SU-DHL-6 (cell line): ENCODE measurements at regions not wholly inside any gene's neighbourhood (a gene's known extent, or its start where the extent isn't known, plus 50 kb on each side); places are given as distances from the start of the nearest gene placed in this dataset.

Experiments used
- H2AFZ ChIP-seq: fragments of 200-600 bp; sonication (generic); 2 replicates; pipeline ENCODE4 v1.6.1; 2014; ENCODE audit warnings: low read depth, mild to moderate bottlenecking, moderate library complexity, mixed read lengths, antibody characterized with exemption, low read length; ENCODE audit not compliant: severe bottlenecking
- H3F3A ChIP-seq: fragments of 200-600 bp; shearing (Covaris generic); 2 replicates; pipeline ENCODE4 v1.6.0; 2016; ENCODE audit warnings: antibody characterized with exemption, mild to moderate bottlenecking; ENCODE audit not compliant: insufficient read depth
- H3K27ac ChIP-seq: fragments of 200-600 bp; sonication (generic); 2 replicates; pipeline ENCODE4 v1.5.1; 2016; ENCODE audit warnings: low read depth, mild to moderate bottlenecking, low read length, moderate library complexity, mixed read lengths
- H3K27me3 ChIP-seq: fragments of 200-600 bp; sonication (generic), shearing (Covaris generic); 2 replicates; pipeline ENCODE4 v1.6.0; 2014; ENCODE audit warnings: mild to moderate bottlenecking, low read length
- H3K36me3 ChIP-seq: fragments of 200-600 bp; sonication (generic); 2 replicates; pipeline ENCODE4 v1.6.1; 2014; ENCODE audit warnings: mild to moderate bottlenecking, low read length, mixed read lengths
- H3K4me2 ChIP-seq: fragments of 300-600, 200-600 bp; shearing (Covaris generic), sonication (generic); 2 replicates; pipeline ENCODE4 v1.6.0; 2014; ENCODE audit warnings: low read length, low read depth, mild to moderate bottlenecking; ENCODE audit not compliant: poor library complexity, severe bottlenecking
- H3K4me3 ChIP-seq: fragments of 200-600 bp; sonication (generic); 2 replicates; pipeline ENCODE4 v1.5.1; 2014; ENCODE audit warnings: antibody characterized with exemption, low read length, mild to moderate bottlenecking, mixed read lengths; ENCODE audit not compliant: insufficient read depth, poor library complexity, severe bottlenecking
- H3K79me2 ChIP-seq: fragments of 200-600 bp; sonication (generic); 2 replicates; pipeline ENCODE4 v1.6.1; 2014; ENCODE audit warnings: mild to moderate bottlenecking, low read length, moderate library complexity; ENCODE audit not compliant: insufficient read depth
- H3K9ac ChIP-seq: fragments of 200-600 bp; sonication (generic); 2 replicates; pipeline ENCODE4 v1.7.0; 2014; ENCODE audit warnings: mild to moderate bottlenecking, low read length
- H3K9me2 ChIP-seq: fragments of 200-600 bp; sonication (generic); replicated peaks from 2 replicates; pipeline ENCODE4 v1.6.1; 2014; ENCODE audit warnings: low read length; ENCODE audit not compliant: insufficient read depth
- H3K9me3 ChIP-seq: fragments of 200-600 bp; sonication (generic); 2 replicates; pipeline ENCODE4 v1.6.1; 2014; ENCODE audit warnings: low read length, mixed read lengths; ENCODE audit not compliant: insufficient read depth
- H4K20me1 ChIP-seq: fragments of 200-600 bp; sonication (generic); 2 replicates; pipeline ENCODE4 v1.6.1; 2014; ENCODE audit warnings: low read depth, mild to moderate bottlenecking, antibody characterized with exemption, low read length, moderate library complexity, mixed read lengths
- CTCF ChIP-seq: fragments of 200-600 bp; sonication (generic); IDR thresholded peaks from one replicate; pipeline ENCODE4 v1.5.1; 2017; ENCODE audit warnings: antibody characterized with exemption, mild to moderate bottlenecking, low read length, moderate library complexity; ENCODE audit not compliant: insufficient read depth, poor library complexity, severe bottlenecking
- EZH2phosphoT487 ChIP-seq: fragments of 200-600 bp; sonication (generic), shearing (Covaris generic); conservative IDR thresholded peaks from 2 replicates; pipeline ENCODE4 v1.6.1; 2018; ENCODE audit warnings: mild to moderate bottlenecking, antibody characterized with exemption, low read length, moderate library complexity, mixed read lengths

GRCh38 chr16:51884773-51885172 is 662.2 kb downstream of the TOX3 start:
- no peaks in the 10 kb centered on the region for H3F3A ChIP-seq
- TF ChIP-seq EZH2phosphoT487 (no peak), CTCF (no peak)
- no peak overlapping the region for H3K9ac ChIP-seq
- H3K27me3 ChIP-seq, result no peaks in the 10 kb centered on the region
- no peak overlapping the region for H3K4me2 ChIP-seq
- no peaks in the 10 kb centered on the region for H3K9me2 ChIP-seq
- H3K27ac ChIP-seq, result no peak overlapping the region
- no peaks in the 10 kb centered on the region for H3K36me3 ChIP-seq
- no peaks in the 10 kb centered on the region for H3K9me3 ChIP-seq
- H2AFZ ChIP-seq, result no peak overlapping the region
- H4K20me1 ChIP-seq, result no peaks in the 10 kb centered on the region
- no peaks in the 10 kb centered on the region for H3K79me2 ChIP-seq
- no peak overlapping the region for H3K4me3 ChIP-seq

GRCh38 chr16:51881731-51882130 is 665.2 kb downstream of the TOX3 start:
- no peak overlapping the region for H3K27ac ChIP-seq
- H3K9ac ChIP-seq, result no peak overlapping the region
- no peak for TF ChIP-seq CTCF
- TF ChIP-seq EZH2phosphoT487, result no peak

GRCh38 chr16:51880776-51881175 is 666.2 kb downstream of the TOX3 start:
- no peak overlapping the region for H2AFZ ChIP-seq
- TF ChIP-seq CTCF, result no peak
- no peak for TF ChIP-seq EZH2phosphoT487
- H3K9me2 ChIP-seq, result no peaks in the 10 kb centered on the region

More at GRCh38 chr16:51881731-51882130, 665.2 kb downstream of the TOX3 start:
- Histone ChIP-seq H3F3A (no peaks in the 10 kb centered on the region), H2AFZ (no peak overlapping the region), H3K9me3 (no peaks in the 10 kb centered on the region), H3K36me3 (no peaks in the 10 kb centered on the region), H3K79me2 (no peaks in the 10 kb centered on the region), H4K20me1 (no peaks in the 10 kb centered on the region), H3K9me2 (no peaks in the 10 kb centered on the region), H3K27me3 (no peaks in the 10 kb centered on the region), H3K4me2 (no peak overlapping the region), H3K4me3 (no peak overlapping the region)

More at GRCh38 chr16:51880776-51881175, 666.2 kb downstream of the TOX3 start:
- Histone ChIP-seq H3K9me3 (no peaks in the 10 kb centered on the region), H4K20me1 (no peaks in the 10 kb centered on the region), H3F3A (no peaks in the 10 kb centered on the region), H3K27ac (no peak overlapping the region), H3K9ac (no peak overlapping the region), H3K79me2 (no peaks in the 10 kb centered on the region), H3K27me3 (no peaks in the 10 kb centered on the region), H3K4me2 (no peak overlapping the region), H3K4me3 (no peak overlapping the region), H3K36me3 (no peaks in the 10 kb centered on the region)
